ENCODE measurements at regions not wholly inside any gene's neighbourhood (a gene's known extent, or its start where the extent isn't known, plus 50 kb on each side); places are given as distances from the start of the nearest gene placed in this dataset.

- no peaks in the 10 kb centered on the region for H3K27me3 Mint-ChIP-seq (ENCODE audit: insufficient read depth)
- no peak overlapping the region for H3K27ac Mint-ChIP-seq
- peaks cover 82% of the 10 kb centered on the region for H3K4me1 Mint-ChIP-seq (ENCODE audit: low read depth)
- no peak for DNase-seq
- 0 out of 2 replicates have a peak, but pooled peaks cover 6% of the 10 kb centered on the region for H3K36me3 Mint-ChIP-seq (ENCODE audit: low read depth)
- TF ChIP-seq CTCF (IDR thresholded peaks at IDR 0.05), result no peak
- H3K9me3 Mint-ChIP-seq, result no peaks in the 10 kb centered on the region; the same call in 1 of the 2 replicates
- no peak overlapping the region for H3K4me3 Mint-ChIP-seq
Measured at GRCh38 chr1:214856843-214857242, 225.7 kb upstream of the KCNK2 start.

GRCh38 chr1:214857716-214858115, 224.8 kb upstream of the KCNK2 start:
- Mint-ChIP-seq H3K27me3 (ENCODE audit: insufficient read depth) (no peaks in the 10 kb centered on the region), H3K4me1 (ENCODE audit: low read depth) (peaks cover 89% of the 10 kb centered on the region), H3K4me3 (peak overlapping the region; percentile 48), H3K9me3 (no peaks in the 10 kb centered on the region; the same call in 1 of the 2 replicates), H3K36me3 (ENCODE audit: low read depth) (0 out of 2 replicates have a peak, but pooled peaks cover 6% of the 10 kb centered on the region), H3K27ac (peak overlapping the region; percentile 72)
- no peak for TF ChIP-seq CTCF (IDR thresholded peaks at IDR 0.05)
- peak; percentile 50 for DNase-seq

GRCh38 chr1:214859647-214860046, 222.9 kb upstream of the KCNK2 start:
- peaks cover 90% of the 10 kb centered on the region for H3K4me1 Mint-ChIP-seq (ENCODE audit: low read depth)
- peaks cover 5% of the 10 kb centered on the region for H3K9me3 Mint-ChIP-seq
- no peak overlapping the region for H3K4me3 Mint-ChIP-seq
- no peaks in the 10 kb centered on the region for H3K27me3 Mint-ChIP-seq (ENCODE audit: insufficient read depth)
- no peak for DNase-seq
- no peak for TF ChIP-seq CTCF (IDR thresholded peaks at IDR 0.05)
- no peak overlapping the region for H3K27ac Mint-ChIP-seq
- H3K36me3 Mint-ChIP-seq (ENCODE audit: low read depth), result peaks cover 5% of the 10 kb centered on the region; the same call in 1 of the 2 replicates

GRCh38 chr1:214861615-214862014, 220.9 kb upstream of the KCNK2 start:
- Mint-ChIP-seq H3K27ac (peak overlapping the region; percentile 72), H3K36me3 (ENCODE audit: low read depth) (peaks cover 5% of the 10 kb centered on the region; the same call in 1 of the 2 replicates), H3K4me3 (peak overlapping the region; percentile 49), H3K27me3 (ENCODE audit: insufficient read depth) (no peaks in the 10 kb centered on the region), H3K4me1 (ENCODE audit: low read depth) (peaks cover 89% of the 10 kb centered on the region), H3K9me3 (peaks cover 5% of the 10 kb centered on the region)
- peak; percentile 41 for DNase-seq
- TF ChIP-seq CTCF (IDR thresholded peaks at IDR 0.05), result no peak

- no peaks in the 10 kb centered on the region for H3K27me3 Mint-ChIP-seq (ENCODE audit: insufficient read depth)
- H3K9me3 Mint-ChIP-seq, result peaks cover 5% of the 10 kb centered on the region
- peak; percentile 55 for DNase-seq
- H3K4me1 Mint-ChIP-seq (ENCODE audit: low read depth), result peaks cover 81% of the 10 kb centered on the region
- peaks cover 5% of the 10 kb centered on the region; the same call in 1 of the 2 replicates for H3K36me3 Mint-ChIP-seq (ENCODE audit: low read depth)
- H3K4me3 Mint-ChIP-seq, result peak overlapping the region; percentile 49; the same call in 1 of the 2 replicates
- TF ChIP-seq CTCF (IDR thresholded peaks at IDR 0.05), result no peak
- peak overlapping the region; percentile 72 for H3K27ac Mint-ChIP-seq
Measured at GRCh38 chr1:214862421-214862820, 220.1 kb upstream of the KCNK2 start.
